Keratinocyte (primary cell): ENCODE measurements at regions not wholly inside any gene's neighbourhood (a gene's known extent, or its start where the extent isn't known, plus 50 kb on each side); places are given as distances from the start of the nearest gene placed in this dataset.

ENCODE experiments used
- EZH2 ChIP-seq: IDR thresholded peaks from one replicate; pipeline ENCODE4 v1.6.1; 2012; ENCODE audit warnings: inconsistent platforms, mild to moderate bottlenecking, low read length, moderate library complexity
- TF ChIP-seq, protein P1 (sequence below), 3 experiments: IDR thresholded peaks in 1 of 3; conservative IDR thresholded peaks in 1 of 3; optimal IDR thresholded peaks in 1 of 3; 2 replicates in 2 of 3; 3 replicates in 1 of 3; pipeline versions ENCODE3 to v1.5.1; 2011; ENCODE audit warnings: low read length in 3 of 3, mild to moderate bottlenecking in 3 of 3, moderate library complexity in 2 of 3, control low read depth in 1 of 3, inconsistent platforms in 1 of 3; ENCODE audit not compliant: insufficient read depth in 2 of 3; ENCODE audit errors: extremely low read depth in 1 of 3

DNA sequence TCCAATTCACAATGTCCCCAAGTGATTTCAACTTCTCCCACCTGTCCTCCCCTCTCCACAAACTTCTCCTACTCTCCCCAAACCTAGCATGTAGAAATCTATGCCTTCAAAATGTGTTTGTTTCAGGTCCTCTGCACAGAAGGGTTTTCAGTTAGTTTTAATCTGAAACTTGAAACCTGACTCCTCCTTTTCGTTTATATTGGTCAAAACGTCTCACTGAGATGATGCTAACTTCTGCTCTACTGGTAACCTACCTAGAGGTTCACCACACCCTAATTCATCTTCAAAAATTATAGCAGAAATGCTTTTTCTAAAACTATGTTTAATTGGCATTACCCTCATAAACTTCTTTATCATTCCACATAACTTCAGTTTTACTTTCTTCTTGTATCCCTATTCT is 401.8 kb upstream of the ADAMTS16 start:
- TF ChIP-seq, protein P1, sequence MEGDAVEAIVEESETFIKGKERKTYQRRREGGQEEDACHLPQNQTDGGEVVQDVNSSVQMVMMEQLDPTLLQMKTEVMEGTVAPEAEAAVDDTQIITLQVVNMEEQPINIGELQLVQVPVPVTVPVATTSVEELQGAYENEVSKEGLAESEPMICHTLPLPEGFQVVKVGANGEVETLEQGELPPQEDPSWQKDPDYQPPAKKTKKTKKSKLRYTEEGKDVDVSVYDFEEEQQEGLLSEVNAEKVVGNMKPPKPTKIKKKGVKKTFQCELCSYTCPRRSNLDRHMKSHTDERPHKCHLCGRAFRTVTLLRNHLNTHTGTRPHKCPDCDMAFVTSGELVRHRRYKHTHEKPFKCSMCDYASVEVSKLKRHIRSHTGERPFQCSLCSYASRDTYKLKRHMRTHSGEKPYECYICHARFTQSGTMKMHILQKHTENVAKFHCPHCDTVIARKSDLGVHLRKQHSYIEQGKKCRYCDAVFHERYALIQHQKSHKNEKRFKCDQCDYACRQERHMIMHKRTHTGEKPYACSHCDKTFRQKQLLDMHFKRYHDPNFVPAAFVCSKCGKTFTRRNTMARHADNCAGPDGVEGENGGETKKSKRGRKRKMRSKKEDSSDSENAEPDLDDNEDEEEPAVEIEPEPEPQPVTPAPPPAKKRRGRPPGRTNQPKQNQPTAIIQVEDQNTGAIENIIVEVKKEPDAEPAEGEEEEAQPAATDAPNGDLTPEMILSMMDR (optimal IDR thresholded peaks at IDR 0.05 in 1 of 3, IDR thresholded peaks at IDR 0.05 in 1 of 3, conservative IDR thresholded peaks at IDR 0.05 in 1 of 3; ENCODE audit: extremely low read depth in 1 of 3, insufficient read depth in 2 of 3, low read length in 3 of 3), result no peak
- no peak for TF ChIP-seq EZH2
